A204.1 (cell line): ENCODE measurements at regions not wholly inside any gene's neighbourhood (a gene's known extent, or its start where the extent isn't known, plus 50 kb on each side); places are given as distances from the start of the nearest gene placed in this dataset.
A peak's percentile ranks its signal among the peaks of the same experiment; 100 is the strongest.

ENCODE experiments used
- FAIRE-seq: peaks from 2 replicates; lab custom pipeline; 2012; peaks lifted over from hg19 to GRCh38; lab: Jason Lieb, UNC

GRCh38 chrX:81489987-81490386 lies 288.1 kb downstream of the SH3BGRL start:
- peak; percentile 96 for FAIRE-seq

- FAIRE-seq = no peak
These were observed 326.1 kb downstream of the SH3BGRL start for GRCh38 chrX:81527881-81528440.

- FAIRE-seq = no peak
These were observed 335.8 kb downstream of the SH3BGRL start for GRCh38 chrX:81537723-81538122.

- no peak for FAIRE-seq
These were observed 340.4 kb downstream of the SH3BGRL start for GRCh38 chrX:81542255-81542654.

- no peak for FAIRE-seq
These were observed 355.0 kb downstream of the SH3BGRL start for GRCh38 chrX:81556880-81557279.

- no peak for FAIRE-seq
These were observed 362.9 kb downstream of the SH3BGRL start for GRCh38 chrX:81564851-81565250.

- no peak for FAIRE-seq
These were observed 375.1 kb downstream of the SH3BGRL start for GRCh38 chrX:81577028-81577427.

- FAIRE-seq = no peak
These were observed 384.2 kb downstream of the SH3BGRL start for GRCh38 chrX:81586096-81586495.

GRCh38 chrX:81615979-81616378 lies 414.1 kb downstream of the SH3BGRL start:
- FAIRE-seq = no peak

- no peak for FAIRE-seq
These were observed 460.5 kb downstream of the SH3BGRL start for GRCh38 chrX:81662381-81662780.

- no peak for FAIRE-seq
These were observed 506.6 kb downstream of the SH3BGRL start for GRCh38 chrX:81708487-81708886.

- FAIRE-seq = no peak
These were observed 526.7 kb downstream of the SH3BGRL start for GRCh38 chrX:81728622-81729021.

- no peak for FAIRE-seq
These were observed 527.4 kb downstream of the SH3BGRL start for GRCh38 chrX:81729269-81729777.

- FAIRE-seq = no peak
These were observed 577.8 kb downstream of the SH3BGRL start for GRCh38 chrX:81779701-81780100.

- no peak for FAIRE-seq
These were observed 589.2 kb downstream of the SH3BGRL start for GRCh38 chrX:81791086-81791485.
